ENCODE measurements at regions not wholly inside any gene's neighbourhood (a gene's known extent, or its start where the extent isn't known, plus 50 kb on each side); places are given as distances from the start of the nearest gene placed in this dataset.

DNA sequence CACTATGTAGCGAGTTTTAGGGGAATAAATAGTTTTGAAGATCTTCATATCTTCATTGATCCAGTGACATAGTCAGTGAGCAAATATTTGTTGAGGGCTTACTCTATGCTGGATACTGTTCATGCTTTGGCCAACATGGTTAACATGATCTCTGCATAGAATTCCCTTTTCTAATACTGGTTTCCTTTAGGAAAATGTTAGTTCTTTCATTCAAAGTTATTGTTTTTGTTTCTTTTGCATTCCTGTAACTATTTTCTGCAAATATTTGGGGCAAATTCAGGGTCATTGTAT is 226.5 kb downstream of the C12orf50 start:
- intact Hi-C loops (cut with micrococcal nuclease): no loop called here
- Histone ChIP-seq H3K4me1 (ENCODE audit: control insufficient read depth in 1 of 2, insufficient read depth in 2 of 2, low read length in 2 of 2) (no peaks in the 10 kb centered on the region), H3K27me3 (ENCODE audit: control insufficient read depth in 2 of 2, insufficient read depth in 2 of 2, low read length in 2 of 2) (no peaks in the 10 kb centered on the region), H3K4me3 (replicated peaks in 1 of 3; ENCODE audit: low read depth in 2 of 3, low read length in 3 of 3) (no peak overlapping the region), H4K20me1 (ENCODE audit: insufficient read depth, low read length) (no peaks in the 10 kb centered on the region), H2AFZ (ENCODE audit: insufficient read depth, low read depth, low read length, poor library complexity, severe bottlenecking) (no peak overlapping the region), H3K9me3 (replicated peaks in 1 of 2; ENCODE audit: control insufficient read depth in 1 of 2, insufficient read depth in 1 of 2, low read length in 2 of 2) (no peaks in the 10 kb centered on the region), H3K27ac (ENCODE audit: low read depth in 1 of 2, low read length in 2 of 2) (no peak overlapping the region), H3K9ac (ENCODE audit: insufficient read depth, low read length, poor library complexity, severe bottlenecking) (no peak overlapping the region), H3K4me2 (replicated peaks; ENCODE audit: extremely low read depth, low read length, poor library complexity, severe bottlenecking) (no peak overlapping the region), H3K79me2 (ENCODE audit: insufficient read depth, low read length) (no peaks in the 10 kb centered on the region), H3K36me3 (replicated peaks in 1 of 2; ENCODE audit: control insufficient read depth in 1 of 2, insufficient read depth in 2 of 2, low read length in 2 of 2) (no peaks in the 10 kb centered on the region)
- WGBS (ENCODE audit: insufficient coverage): no CpG with 5 or more reads among the region's 1 CpG
- TF ChIP-seq, protein P1, sequence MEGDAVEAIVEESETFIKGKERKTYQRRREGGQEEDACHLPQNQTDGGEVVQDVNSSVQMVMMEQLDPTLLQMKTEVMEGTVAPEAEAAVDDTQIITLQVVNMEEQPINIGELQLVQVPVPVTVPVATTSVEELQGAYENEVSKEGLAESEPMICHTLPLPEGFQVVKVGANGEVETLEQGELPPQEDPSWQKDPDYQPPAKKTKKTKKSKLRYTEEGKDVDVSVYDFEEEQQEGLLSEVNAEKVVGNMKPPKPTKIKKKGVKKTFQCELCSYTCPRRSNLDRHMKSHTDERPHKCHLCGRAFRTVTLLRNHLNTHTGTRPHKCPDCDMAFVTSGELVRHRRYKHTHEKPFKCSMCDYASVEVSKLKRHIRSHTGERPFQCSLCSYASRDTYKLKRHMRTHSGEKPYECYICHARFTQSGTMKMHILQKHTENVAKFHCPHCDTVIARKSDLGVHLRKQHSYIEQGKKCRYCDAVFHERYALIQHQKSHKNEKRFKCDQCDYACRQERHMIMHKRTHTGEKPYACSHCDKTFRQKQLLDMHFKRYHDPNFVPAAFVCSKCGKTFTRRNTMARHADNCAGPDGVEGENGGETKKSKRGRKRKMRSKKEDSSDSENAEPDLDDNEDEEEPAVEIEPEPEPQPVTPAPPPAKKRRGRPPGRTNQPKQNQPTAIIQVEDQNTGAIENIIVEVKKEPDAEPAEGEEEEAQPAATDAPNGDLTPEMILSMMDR (IDR thresholded peaks at IDR 0.05): no peak
- Mint-ChIP-seq H3K9me3 (peaks cover 0 to 3% (median 0%) of the 10 kb centered on the region in 7 donors), H3K36me3 (no peaks in the 10 kb centered on the region), H3K27me3 (ENCODE audit: low read depth in 3 of 3) (no peaks in the 10 kb centered on the region), H3K4me3 (no peak overlapping the region), H3K27ac (no peak overlapping the region), H3K4me1 (no peaks in the 10 kb centered on the region)
- no peak for DNase-seq

DNA sequence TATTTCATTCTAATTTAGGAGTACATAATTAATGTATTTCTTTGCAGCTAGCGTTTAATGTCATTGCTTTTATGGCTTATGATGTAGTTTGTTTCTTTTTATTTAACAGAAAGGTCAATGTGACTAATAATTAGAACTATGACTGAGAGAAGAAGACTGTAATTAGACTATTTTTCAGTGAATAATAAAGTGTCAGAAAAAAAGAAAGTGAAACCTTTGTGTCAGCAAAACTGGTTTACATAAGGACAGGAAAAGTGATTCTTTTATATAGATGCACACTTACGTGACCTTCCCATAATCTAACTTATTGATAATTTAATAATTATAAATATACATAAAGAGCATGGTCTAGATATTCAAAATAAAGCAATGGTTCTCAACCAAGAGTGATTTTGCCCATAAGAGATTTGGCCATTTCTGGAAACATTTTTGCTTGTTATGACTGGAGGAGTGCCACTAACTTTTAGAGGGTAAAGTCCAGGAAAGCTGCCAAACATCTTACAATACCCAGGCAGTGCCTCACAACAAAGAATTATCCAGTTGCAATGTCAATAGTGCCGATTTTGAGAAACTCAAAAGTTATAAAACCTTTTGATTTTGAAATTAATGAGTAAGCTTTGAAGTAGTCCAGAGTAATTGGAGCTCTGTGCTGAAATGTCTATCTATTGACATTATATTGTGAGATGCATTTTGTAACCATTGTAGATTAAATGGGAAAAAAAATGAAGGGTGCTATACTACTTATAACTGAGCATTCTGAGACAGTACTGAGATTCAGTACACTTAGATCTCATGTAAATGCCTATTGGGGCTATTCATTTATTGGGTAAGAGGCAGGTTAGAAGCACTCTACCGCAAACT is 227.1 kb downstream of the C12orf50 start:
- no peak overlapping the region for H3K4me2 ChIP-seq (replicated peaks; ENCODE audit: extremely low read depth, low read length, poor library complexity, severe bottlenecking)
- intact Hi-C loops (cut with micrococcal nuclease): no loop called here
- TF ChIP-seq, protein P1 (IDR thresholded peaks at IDR 0.05): no peak

More for the DNA sequence above, 227.1 kb downstream of the C12orf50 start:
- Histone ChIP-seq H3K4me1 (ENCODE audit: control insufficient read depth in 1 of 2, insufficient read depth in 2 of 2, low read length in 2 of 2) (no peaks in the 10 kb centered on the region), H3K27ac (ENCODE audit: low read depth in 1 of 2, low read length in 2 of 2) (no peak overlapping the region), H3K36me3 (replicated peaks in 1 of 2; ENCODE audit: control insufficient read depth in 1 of 2, insufficient read depth in 2 of 2, low read length in 2 of 2) (no peaks in the 10 kb centered on the region), H4K20me1 (ENCODE audit: insufficient read depth, low read length) (no peaks in the 10 kb centered on the region), H3K4me3 (replicated peaks in 1 of 3; ENCODE audit: low read depth in 2 of 3, low read length in 3 of 3) (no peak overlapping the region), H3K9ac (ENCODE audit: insufficient read depth, low read length, poor library complexity, severe bottlenecking) (no peak overlapping the region), H3K79me2 (ENCODE audit: insufficient read depth, low read length) (no peaks in the 10 kb centered on the region), H2AFZ (ENCODE audit: insufficient read depth, low read depth, low read length, poor library complexity, severe bottlenecking) (no peak overlapping the region), H3K9me3 (replicated peaks in 1 of 2; ENCODE audit: control insufficient read depth in 1 of 2, insufficient read depth in 1 of 2, low read length in 2 of 2) (no peaks in the 10 kb centered on the region), H3K27me3 (ENCODE audit: control insufficient read depth in 2 of 2, insufficient read depth in 2 of 2, low read length in 2 of 2) (no peaks in the 10 kb centered on the region)
- no peaks in the 10 kb centered on the region for H3K4me1 Mint-ChIP-seq
- DNase-seq: no peak
- no peaks in the 10 kb centered on the region for H3K27me3 Mint-ChIP-seq (ENCODE audit: low read depth in 3 of 3)
- no peaks in the 10 kb centered on the region for H3K36me3 Mint-ChIP-seq
- no CpG with 5 or more reads among the region's 4 CpGs for WGBS (ENCODE audit: insufficient coverage)
- H3K9me3 Mint-ChIP-seq: peaks cover 0 to 3% (median 0%) of the 10 kb centered on the region in 7 donors
- H3K4me3 Mint-ChIP-seq: no peak overlapping the region
- H3K27ac Mint-ChIP-seq: no peak overlapping the region

All from CD14-positive monocyte (primary cell).